DND-41 (cell line): ENCODE measurements at regions not wholly inside any gene's neighbourhood (a gene's known extent, or its start where the extent isn't known, plus 50 kb on each side); places are given as distances from the start of the nearest gene placed in this dataset.

Experiments used
- ATAC-seq: fragments of 200-7000 bp; cut with Tn5 transposase; 3 replicates; pipeline ENCODE4 v1.9.1; 2021; ENCODE audit warnings: low read depth; ENCODE audit not compliant: insufficient read depth
- DNase-seq: peaks from one replicate; pipeline ENCODE4 v3.0.0-alpha.2; 2020
- H2AFZ ChIP-seq: 2 replicates; pipeline ENCODE4 v1.6.0; 2012; ENCODE audit warnings: low read depth, low read length
- H3K27ac ChIP-seq: 2 replicates; pipeline ENCODE4 v1.5.1; 2012; ENCODE audit warnings: low read length, inconsistent platforms
- H3K27me3 ChIP-seq: fragments of 200-600 bp; sonication (generic); 2 replicates; pipeline ENCODE4 v1.6.0; 2012; ENCODE audit warnings: low read length, mild to moderate bottlenecking, inconsistent platforms; ENCODE audit not compliant: insufficient read depth, poor library complexity
- H3K36me3 ChIP-seq: 2 replicates; pipeline ENCODE4 v1.5.1; 2012; ENCODE audit warnings: low read length, inconsistent platforms; ENCODE audit not compliant: insufficient read depth
- H3K4me1 ChIP-seq: 2 replicates; pipeline ENCODE4 v1.5.1; 2012; ENCODE audit warnings: mild to moderate bottlenecking, low read length; ENCODE audit not compliant: insufficient read depth
- H3K4me2 ChIP-seq: 2 replicates; pipeline ENCODE4 v1.6.0; 2012; ENCODE audit warnings: mild to moderate bottlenecking, moderate library complexity, low read length, inconsistent platforms; ENCODE audit not compliant: insufficient read depth
- H3K4me3 ChIP-seq, 2 experiments: fragments of 200-600 bp in 1 of 2; shearing (Covaris generic) in 1 of 2; 2 replicates each; pipeline ENCODE4 v1.5.1; 2012 to 2016; ENCODE audit warnings: inconsistent platforms in 2 of 2, low read length in 2 of 2, mild to moderate bottlenecking in 2 of 2, low read depth in 1 of 2, moderate library complexity in 1 of 2
- H3K79me2 ChIP-seq: 2 replicates; pipeline ENCODE4 v1.6.0; 2012; ENCODE audit warnings: low read length, inconsistent platforms; ENCODE audit not compliant: insufficient read depth
- H3K9ac ChIP-seq: 2 replicates; pipeline ENCODE4 v1.6.0; 2012; ENCODE audit warnings: low read depth, mild to moderate bottlenecking, inconsistent platforms, low read length, moderate library complexity
- H3K9me3 ChIP-seq: 2 replicates; pipeline ENCODE4 v1.5.1; 2012; ENCODE audit warnings: low read length, moderate library complexity, mild to moderate bottlenecking, inconsistent platforms; ENCODE audit not compliant: insufficient read depth, severe bottlenecking
- H4K20me1 ChIP-seq: 2 replicates; pipeline ENCODE4 v1.6.0; 2012; ENCODE audit warnings: low read length; ENCODE audit not compliant: insufficient read depth
- CTCF ChIP-seq: IDR thresholded peaks from 2 replicates; pipeline ENCODE4 v1.5.1; 2012; ENCODE audit warnings: borderline replicate concordance, low read length, moderate library complexity, mild to moderate bottlenecking; ENCODE audit not compliant: poor library complexity, severe bottlenecking; ENCODE audit errors: extremely low read depth
- EZH2 ChIP-seq: IDR thresholded peaks from 3 replicates; pipeline ENCODE4 v1.6.1; 2012; ENCODE audit warnings: borderline replicate concordance, low read depth, mild to moderate bottlenecking, moderate library complexity, low read length, inconsistent platforms; ENCODE audit not compliant: severe bottlenecking

- H3K27me3 ChIP-seq = no peaks in the 10 kb centered on the region
- no peak overlapping the region for H3K9ac ChIP-seq
- no peak overlapping the region for H2AFZ ChIP-seq
- DNase-seq = no peak
- no peaks in the 10 kb centered on the region for H3K36me3 ChIP-seq
- H3K79me2 ChIP-seq = no peaks in the 10 kb centered on the region
- no peak for ATAC-seq
- TF ChIP-seq EZH2 = no peak
- TF ChIP-seq CTCF = no peak
- H3K4me3 ChIP-seq = no peak overlapping the region
- H3K4me2 ChIP-seq = no peak overlapping the region
- no peaks in the 10 kb centered on the region for H4K20me1 ChIP-seq
- no peaks in the 10 kb centered on the region for H3K4me1 ChIP-seq
- no peaks in the 10 kb centered on the region for H3K9me3 ChIP-seq
- no peak overlapping the region for H3K27ac ChIP-seq
Observed at GRCh38 chr4:24203926-24204325, 314.1 kb upstream of the PPARGC1A start.

GRCh38 chr4:24202579-24202978 lies 312.7 kb upstream of the PPARGC1A start:
- H3K4me1 ChIP-seq = no peaks in the 10 kb centered on the region
- no peaks in the 10 kb centered on the region for H3K27me3 ChIP-seq
- no peaks in the 10 kb centered on the region for H3K9me3 ChIP-seq
- TF ChIP-seq CTCF (no peak), EZH2 (no peak)
- no peak overlapping the region for H2AFZ ChIP-seq
- no peak for DNase-seq
- no peaks in the 10 kb centered on the region for H4K20me1 ChIP-seq
- H3K4me3 ChIP-seq = no peak overlapping the region
- no peaks in the 10 kb centered on the region for H3K36me3 ChIP-seq
- no peak overlapping the region for H3K27ac ChIP-seq
- H3K4me2 ChIP-seq = no peak overlapping the region
- ATAC-seq = no peak
- no peak overlapping the region for H3K9ac ChIP-seq
- no peaks in the 10 kb centered on the region for H3K79me2 ChIP-seq

GRCh38 chr4:24197955-24198354 lies 308.1 kb upstream of the PPARGC1A start:
- Histone ChIP-seq H3K27ac (no peak overlapping the region), H3K4me1 (no peaks in the 10 kb centered on the region), H3K4me3 (no peak overlapping the region), H2AFZ (no peak overlapping the region), H3K36me3 (no peaks in the 10 kb centered on the region), H3K27me3 (no peaks in the 10 kb centered on the region), H3K79me2 (no peaks in the 10 kb centered on the region), H3K9me3 (no peaks in the 10 kb centered on the region), H4K20me1 (no peaks in the 10 kb centered on the region), H3K9ac (no peak overlapping the region), H3K4me2 (no peak overlapping the region)
- no peak for TF ChIP-seq CTCF
- TF ChIP-seq EZH2 = no peak
- ATAC-seq (no peak), DNase-seq (no peak)

GRCh38 chr4:24196785-24197184 lies 306.9 kb upstream of the PPARGC1A start:
- TF ChIP-seq CTCF (no peak), EZH2 (no peak)
- H3K27me3 ChIP-seq = no peaks in the 10 kb centered on the region
- no peak overlapping the region for H3K9ac ChIP-seq
- no peak overlapping the region for H3K4me2 ChIP-seq
- H2AFZ ChIP-seq = no peak overlapping the region
- DNase-seq = no peak
- H4K20me1 ChIP-seq = no peaks in the 10 kb centered on the region
- no peaks in the 10 kb centered on the region for H3K4me1 ChIP-seq
- H3K4me3 ChIP-seq = no peak overlapping the region
- no peaks in the 10 kb centered on the region for H3K79me2 ChIP-seq
- H3K27ac ChIP-seq = no peak overlapping the region
- H3K9me3 ChIP-seq = no peaks in the 10 kb centered on the region
- H3K36me3 ChIP-seq = no peaks in the 10 kb centered on the region
- ATAC-seq = no peak
